ENCODE measurements at regions not wholly inside any gene's neighbourhood (a gene's known extent, or its start where the extent isn't known, plus 50 kb on each side); places are given as distances from the start of the nearest gene placed in this dataset.
"Not testable (repeated sequence)": the region's sequence is repeated elsewhere in the genome, so short reads cannot be mapped to it uniquely, and the experiment has no call there.

DNA sequence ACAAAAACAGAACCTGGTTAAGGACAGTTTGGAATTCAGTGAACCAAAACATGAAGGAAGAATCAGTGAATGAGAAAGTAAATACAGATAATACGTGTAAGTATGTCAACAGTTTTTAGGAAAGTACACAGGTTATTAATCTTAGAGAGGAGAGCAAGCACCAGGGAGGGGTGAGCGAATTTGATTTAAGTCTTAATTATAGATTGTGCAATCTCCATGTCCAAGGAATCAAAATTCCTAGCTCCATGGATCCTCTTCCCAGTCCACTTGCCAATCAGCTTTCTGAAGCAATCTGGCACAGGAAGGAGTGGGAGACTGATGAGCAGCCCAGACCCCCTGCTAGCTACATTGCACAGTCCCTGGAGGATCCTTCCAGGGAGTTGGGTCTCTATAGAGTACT, 346.4 kb downstream of the SETD4 start:
- Histone ChIP-seq H3K79me2 (ENCODE audit: insufficient read depth, low read depth, low read length) (no peaks in the 10 kb centered on the region), H2AFZ (ENCODE audit: low read length) (no peak overlapping the region), H3K4me2 (ENCODE audit: low read length) (no peak overlapping the region), H3K9me2 (ENCODE audit: insufficient read depth, low read length) (no peaks in the 10 kb centered on the region), H3K27ac (ENCODE audit: low read depth, low read length, poor library complexity, severe bottlenecking) (no peak overlapping the region), H3K4me1 (ENCODE audit: insufficient read depth, low read length, poor library complexity, severe bottlenecking) (peaks cover 22% of the 10 kb centered on the region), H4K20me1 (ENCODE audit: insufficient read depth, low read length) (no peaks in the 10 kb centered on the region), H3K4me3 (ENCODE audit: low read depth, low read length, poor library complexity, severe bottlenecking) (no peak overlapping the region), H3K9me3 (ENCODE audit: low read length) (no peaks in the 10 kb centered on the region), H3K36me3 (ENCODE audit: insufficient read depth, low read length) (no peaks in the 10 kb centered on the region)
- intact Hi-C loops (cut with micrococcal nuclease; ENCODE audit: unreplicated experiment): no loop called here
- ChIA-PET POLR2A (no interaction called here), CTCF (ENCODE audit: unreplicated experiment) (no interaction called here)
- no peak for DNase-seq (ENCODE audit: low spot score)
- no peak for TF ChIP-seq EZH2phosphoT487 (IDR thresholded peaks at IDR 0.05; ENCODE audit: borderline replicate concordance, low read depth, low read length)
- TF ChIP-seq, protein P1, sequence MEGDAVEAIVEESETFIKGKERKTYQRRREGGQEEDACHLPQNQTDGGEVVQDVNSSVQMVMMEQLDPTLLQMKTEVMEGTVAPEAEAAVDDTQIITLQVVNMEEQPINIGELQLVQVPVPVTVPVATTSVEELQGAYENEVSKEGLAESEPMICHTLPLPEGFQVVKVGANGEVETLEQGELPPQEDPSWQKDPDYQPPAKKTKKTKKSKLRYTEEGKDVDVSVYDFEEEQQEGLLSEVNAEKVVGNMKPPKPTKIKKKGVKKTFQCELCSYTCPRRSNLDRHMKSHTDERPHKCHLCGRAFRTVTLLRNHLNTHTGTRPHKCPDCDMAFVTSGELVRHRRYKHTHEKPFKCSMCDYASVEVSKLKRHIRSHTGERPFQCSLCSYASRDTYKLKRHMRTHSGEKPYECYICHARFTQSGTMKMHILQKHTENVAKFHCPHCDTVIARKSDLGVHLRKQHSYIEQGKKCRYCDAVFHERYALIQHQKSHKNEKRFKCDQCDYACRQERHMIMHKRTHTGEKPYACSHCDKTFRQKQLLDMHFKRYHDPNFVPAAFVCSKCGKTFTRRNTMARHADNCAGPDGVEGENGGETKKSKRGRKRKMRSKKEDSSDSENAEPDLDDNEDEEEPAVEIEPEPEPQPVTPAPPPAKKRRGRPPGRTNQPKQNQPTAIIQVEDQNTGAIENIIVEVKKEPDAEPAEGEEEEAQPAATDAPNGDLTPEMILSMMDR (conservative IDR thresholded peaks at IDR 0.05; ENCODE audit: low read length): no peak
- BruUV-seq (replicated peaks): no TSS peak

DNA sequence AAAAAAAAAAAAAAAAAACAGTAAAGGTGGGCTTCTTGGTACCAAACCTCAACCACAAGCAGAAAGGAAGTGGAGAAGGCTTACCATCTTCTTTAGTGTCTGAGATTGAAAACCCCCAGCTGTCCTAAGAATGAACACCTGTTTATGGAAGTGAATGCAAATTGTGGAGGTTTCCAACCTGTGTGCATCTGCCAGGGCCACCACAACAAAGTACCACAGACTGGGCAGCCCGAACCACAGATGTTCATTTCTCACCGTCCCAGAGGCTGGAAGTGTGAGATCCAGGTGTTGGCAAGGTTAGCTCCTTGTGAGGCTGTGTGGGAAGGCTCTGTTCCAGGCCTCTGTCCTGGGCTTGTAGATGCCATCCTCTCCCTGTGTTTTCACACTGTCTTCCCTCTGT, 348.7 kb downstream of the SETD4 start:
- intact Hi-C loops (cut with micrococcal nuclease; ENCODE audit: unreplicated experiment): no loop called here
- CTCF ChIA-PET (ENCODE audit: unreplicated experiment): no interaction called here

DNA sequence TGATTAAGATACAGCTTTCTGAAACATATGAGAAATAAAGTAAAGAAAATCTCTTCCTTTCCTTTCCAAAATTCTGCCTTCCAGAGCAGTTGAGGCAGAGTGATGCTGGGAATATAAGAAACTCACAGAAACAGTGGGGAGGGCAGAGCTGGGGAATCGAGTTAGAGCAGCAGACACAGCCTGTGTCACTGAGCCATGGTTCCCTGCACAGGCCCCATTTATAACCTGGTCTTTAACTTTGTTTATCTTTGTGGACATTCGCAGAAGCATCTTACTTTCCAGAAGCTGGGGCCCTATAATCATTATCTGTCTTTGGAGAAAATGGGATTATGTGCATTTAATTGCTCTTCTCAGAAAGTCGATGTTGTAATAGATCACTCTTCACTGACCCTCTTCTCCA, 349.1 kb downstream of the SETD4 start:
- Histone ChIP-seq H3K27ac (ENCODE audit: low read depth, low read length, poor library complexity, severe bottlenecking) (peak overlapping the region; percentile 47), H3K9me2 (ENCODE audit: insufficient read depth, low read length) (no peaks in the 10 kb centered on the region), H3K79me2 (ENCODE audit: insufficient read depth, low read depth, low read length) (no peaks in the 10 kb centered on the region), H3K4me1 (ENCODE audit: insufficient read depth, low read length, poor library complexity, severe bottlenecking) (peaks cover 22% of the 10 kb centered on the region), H3K4me3 (ENCODE audit: low read depth, low read length, poor library complexity, severe bottlenecking) (peak overlapping the region; percentile 6), H3K9me3 (ENCODE audit: low read length) (no peaks in the 10 kb centered on the region), H2AFZ (ENCODE audit: low read length) (peak overlapping the region; percentile 12; the same call in 1 of the 2 replicates), H3K4me2 (ENCODE audit: low read length) (peak overlapping the region; percentile 57), H3K36me3 (ENCODE audit: insufficient read depth, low read length) (no peaks in the 10 kb centered on the region), H4K20me1 (ENCODE audit: insufficient read depth, low read length) (no peaks in the 10 kb centered on the region)
- TF ChIP-seq EZH2phosphoT487 (IDR thresholded peaks at IDR 0.05; ENCODE audit: borderline replicate concordance, low read depth, low read length): no peak
- TF ChIP-seq, protein P1 (conservative IDR thresholded peaks at IDR 0.05; ENCODE audit: low read length): no peak
- DNase-seq (ENCODE audit: low spot score): no peak
- no TSS peak for BruUV-seq (replicated peaks)
- POLR2A ChIA-PET: interaction anchor here (0.6 kb wide), 1 partner anchor 1456 kb away, joined by 3 read pairs; no protein-coding TSS in a partner anchor
- intact Hi-C loops (cut with micrococcal nuclease; ENCODE audit: unreplicated experiment): no loop called here
- CTCF ChIA-PET (ENCODE audit: unreplicated experiment): no interaction called here

More for the DNA sequence above, 348.7 kb downstream of the SETD4 start:
- no peak overlapping the region for H3K4me3 ChIP-seq (ENCODE audit: low read depth, low read length, poor library complexity, severe bottlenecking)
- DNase-seq (ENCODE audit: low spot score): peak; percentile 68
- POLR2A ChIA-PET: no interaction called here
- no peak for TF ChIP-seq EZH2phosphoT487 (IDR thresholded peaks at IDR 0.05; ENCODE audit: borderline replicate concordance, low read depth, low read length)
- TF ChIP-seq, protein P1 (conservative IDR thresholded peaks at IDR 0.05; ENCODE audit: low read length): no peak
- H3K79me2 ChIP-seq (ENCODE audit: insufficient read depth, low read depth, low read length): no peaks in the 10 kb centered on the region
- BruUV-seq (replicated peaks): no TSS peak
- H3K4me1 ChIP-seq (ENCODE audit: insufficient read depth, low read length, poor library complexity, severe bottlenecking): peaks cover 22% of the 10 kb centered on the region
- no peak overlapping the region for H2AFZ ChIP-seq (ENCODE audit: low read length)
- H3K36me3 ChIP-seq (ENCODE audit: insufficient read depth, low read length): no peaks in the 10 kb centered on the region
- no peaks in the 10 kb centered on the region for H4K20me1 ChIP-seq (ENCODE audit: insufficient read depth, low read length)
- no peaks in the 10 kb centered on the region for H3K9me3 ChIP-seq (ENCODE audit: low read length)
- H3K9me2 ChIP-seq (ENCODE audit: insufficient read depth, low read length): no peaks in the 10 kb centered on the region
- peak overlapping the region; percentile 47 for H3K27ac ChIP-seq (ENCODE audit: low read depth, low read length, poor library complexity, severe bottlenecking)
- H3K4me2 ChIP-seq (ENCODE audit: low read length): peak overlapping the region; percentile 57

DNA sequence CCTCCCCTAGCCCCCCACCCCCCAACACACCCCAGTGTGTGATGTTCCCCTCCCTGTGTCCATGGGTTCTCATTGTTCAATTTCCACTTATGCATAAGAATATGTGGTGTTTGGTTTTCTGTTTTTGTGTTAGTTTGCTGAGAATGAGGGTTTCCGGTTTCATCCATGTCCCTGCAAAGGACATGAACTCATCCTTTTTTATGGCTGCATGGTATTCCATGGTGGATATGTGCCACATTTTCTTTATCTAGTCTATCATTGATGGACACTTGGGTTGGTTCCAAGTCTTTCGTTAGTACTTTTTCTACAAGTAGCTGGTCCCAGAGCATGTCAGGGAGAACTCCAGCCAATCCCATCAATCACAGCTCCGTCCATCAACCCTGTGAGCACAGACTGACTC, 350.3 kb downstream of the SETD4 start:
- H3K27ac ChIP-seq (ENCODE audit: low read depth, low read length, poor library complexity, severe bottlenecking); H3K4me2 ChIP-seq (ENCODE audit: low read length); BruUV-seq (replicated peaks); POLR2A ChIA-PET; H3K4me3 ChIP-seq (ENCODE audit: low read depth, low read length, poor library complexity, severe bottlenecking); H3K36me3 ChIP-seq (ENCODE audit: insufficient read depth, low read length); H3K9me3 ChIP-seq (ENCODE audit: low read length); H2AFZ ChIP-seq (ENCODE audit: low read length); H4K20me1 ChIP-seq (ENCODE audit: insufficient read depth, low read length); DNase-seq (ENCODE audit: low spot score); H3K9me2 ChIP-seq (ENCODE audit: insufficient read depth, low read length); CTCF ChIA-PET (ENCODE audit: unreplicated experiment); intact Hi-C loops (cut with micrococcal nuclease; ENCODE audit: unreplicated experiment); H3K79me2 ChIP-seq (ENCODE audit: insufficient read depth, low read depth, low read length): not testable (repeated sequence)
- H3K4me1 ChIP-seq (ENCODE audit: insufficient read depth, low read length, poor library complexity, severe bottlenecking): peaks cover 22% of the 10 kb centered on the region

Data from OCI-LY7 (cell line).